Stimulated activated CD8-positive, alpha-beta memory T cell treated with anti-CD3 and anti-CD28 coated beads, Interleukin-15, amount 100 ng/mL, for 1 hour (primary cell): ENCODE measurements at regions not wholly inside any gene's neighbourhood (a gene's known extent, or its start where the extent isn't known, plus 50 kb on each side); places are given as distances from the start of the nearest gene placed in this dataset.

Source experiments
- DNase-seq: peaks from one replicate; pipeline ENCODE4 v3.0.0-alpha.2; 2020; ENCODE audit warnings: low read depth

DNA sequence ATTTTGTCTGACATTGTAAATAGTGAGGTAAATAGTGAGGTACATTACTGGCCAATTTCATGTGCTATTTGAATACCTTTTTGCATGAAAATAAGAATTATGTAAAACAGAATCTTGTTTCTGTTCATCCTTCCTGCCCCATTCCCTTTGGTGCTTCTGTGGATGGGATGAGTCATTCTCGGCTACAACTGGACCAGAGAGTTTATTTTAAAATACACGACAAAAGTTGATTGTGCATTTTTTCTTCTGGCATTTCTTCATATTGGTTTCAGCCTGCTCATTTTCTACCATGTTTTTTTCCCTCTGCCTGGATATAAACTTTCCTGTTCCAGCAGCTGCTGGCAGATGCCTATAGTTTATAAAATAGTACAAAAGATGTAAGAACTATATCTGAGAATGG, 107.5 kb downstream of the CYSLTR2 start:
- DNase-seq: no peak

DNA sequence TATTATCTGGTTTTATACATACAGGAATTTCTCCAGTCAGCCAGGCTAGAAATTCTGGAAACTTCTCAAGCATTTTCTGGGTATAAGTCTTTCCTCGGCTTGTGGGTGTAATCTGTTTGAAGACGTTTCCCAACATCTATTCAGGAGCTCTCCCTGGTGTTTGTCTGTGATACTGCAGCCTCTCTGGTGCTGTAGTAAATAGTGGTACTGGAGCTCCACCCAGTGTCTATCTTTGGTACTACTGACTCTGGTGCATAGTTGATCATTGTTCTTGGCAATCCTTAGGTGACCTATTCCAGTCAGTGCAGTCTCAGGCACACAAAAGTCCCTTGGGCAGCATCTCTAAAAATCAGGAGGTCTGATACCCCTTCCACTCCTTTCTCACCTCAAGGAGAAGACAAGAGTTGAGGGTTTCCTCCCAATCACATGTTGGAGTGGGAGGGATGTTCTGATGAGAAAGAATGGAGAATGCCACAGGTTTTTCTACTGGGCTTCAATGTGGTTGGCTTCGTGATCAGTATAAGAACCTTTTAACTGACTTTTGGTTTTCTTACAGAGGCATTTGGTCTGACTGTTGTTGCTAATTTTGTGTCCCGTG, 115.5 kb downstream of the CYSLTR2 start:
- DNase-seq: peak; percentile 75

DNA sequence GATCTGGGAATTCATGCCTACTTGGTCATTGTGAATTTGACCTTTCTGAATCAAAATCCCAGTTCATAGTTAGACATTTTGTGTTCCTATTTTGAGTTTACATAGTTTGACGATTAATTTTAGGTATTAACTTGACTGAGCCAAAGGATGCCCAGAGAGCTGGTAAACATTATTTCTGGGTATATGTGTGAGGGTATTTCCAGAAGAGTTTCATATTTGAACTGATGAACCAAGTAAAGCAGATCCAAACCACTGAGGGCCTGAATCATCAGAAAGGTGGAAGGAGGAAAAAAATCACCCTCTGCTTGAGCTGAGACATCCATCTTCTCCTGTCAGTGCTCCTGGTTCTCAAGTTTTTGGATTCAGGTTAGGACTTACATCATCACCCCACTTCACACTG, 116.6 kb downstream of the CYSLTR2 start:
- no peak for DNase-seq

DNA sequence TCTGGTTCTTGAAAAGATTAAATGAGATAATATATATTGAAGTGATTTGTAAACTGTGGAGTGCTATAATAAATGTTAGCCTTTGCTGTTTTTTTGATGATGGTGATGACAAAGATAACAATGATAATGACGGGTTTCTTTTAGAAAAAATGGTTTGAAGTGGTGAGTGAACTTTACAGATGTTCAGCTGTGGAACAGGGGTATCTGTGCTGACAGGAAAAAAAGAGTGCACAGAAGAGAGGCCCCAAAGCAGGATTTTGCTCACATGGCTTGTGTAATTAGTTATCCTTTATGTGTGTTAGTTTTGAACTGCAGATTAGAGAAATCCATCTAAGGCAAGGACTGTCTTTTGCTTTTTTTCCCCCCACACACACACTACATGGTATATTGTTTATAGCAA, 119.2 kb downstream of the CYSLTR2 start:
- no peak for DNase-seq

DNA sequence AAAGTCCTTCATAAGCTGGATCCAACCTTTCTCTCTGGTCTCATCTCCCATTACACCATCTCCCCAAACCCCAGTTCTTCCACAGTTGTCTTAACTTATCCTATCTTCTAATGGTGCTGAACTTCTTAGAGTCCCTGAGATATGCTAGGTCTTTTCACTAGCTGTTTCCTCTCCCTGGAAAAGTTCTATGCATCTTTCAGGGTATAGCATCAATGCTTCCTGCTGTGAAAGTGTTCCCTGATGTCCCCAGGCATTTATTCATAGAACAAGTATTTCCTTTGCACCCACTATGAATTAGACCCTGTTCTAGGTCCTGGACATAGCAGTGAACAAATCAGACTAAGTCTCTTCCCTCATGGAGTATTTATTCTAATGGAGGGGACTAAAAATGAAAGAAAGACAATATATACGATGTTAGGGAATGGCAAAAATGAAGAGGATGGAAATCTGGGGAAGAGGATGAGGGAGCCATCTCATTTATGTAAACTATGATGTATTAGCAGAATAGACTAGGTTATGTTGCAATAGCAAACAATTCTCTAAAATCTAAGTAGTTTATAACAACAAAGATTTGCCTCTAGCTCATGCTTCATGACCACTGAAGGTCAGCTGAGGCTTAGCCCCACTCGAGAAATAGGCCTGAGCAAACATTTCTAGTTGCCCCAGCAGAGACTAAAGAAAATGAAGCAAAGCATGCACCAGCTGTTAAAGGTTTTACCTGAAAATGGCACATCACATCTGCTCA, 120.0 kb downstream of the CYSLTR2 start:
- no peak for DNase-seq

DNA sequence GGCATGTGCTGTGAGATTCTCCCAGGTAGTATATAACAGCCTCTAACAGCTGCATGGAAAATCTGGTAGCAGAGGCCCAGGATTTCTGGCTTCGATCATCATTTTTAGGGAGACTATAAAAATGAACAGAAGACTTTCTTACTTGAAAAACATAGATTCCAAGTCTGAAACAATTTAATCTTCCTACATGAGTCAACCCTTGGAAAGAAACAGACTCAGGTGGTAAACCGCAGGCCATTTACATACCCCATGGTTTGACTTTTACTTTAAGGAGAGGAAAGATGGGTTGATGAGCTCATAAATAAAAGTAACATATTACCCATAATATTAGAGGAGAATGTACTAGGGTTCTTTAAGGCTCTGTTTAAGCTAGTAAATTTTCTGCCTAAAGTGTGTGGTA, 121.6 kb downstream of the CYSLTR2 start:
- DNase-seq: no peak

DNA sequence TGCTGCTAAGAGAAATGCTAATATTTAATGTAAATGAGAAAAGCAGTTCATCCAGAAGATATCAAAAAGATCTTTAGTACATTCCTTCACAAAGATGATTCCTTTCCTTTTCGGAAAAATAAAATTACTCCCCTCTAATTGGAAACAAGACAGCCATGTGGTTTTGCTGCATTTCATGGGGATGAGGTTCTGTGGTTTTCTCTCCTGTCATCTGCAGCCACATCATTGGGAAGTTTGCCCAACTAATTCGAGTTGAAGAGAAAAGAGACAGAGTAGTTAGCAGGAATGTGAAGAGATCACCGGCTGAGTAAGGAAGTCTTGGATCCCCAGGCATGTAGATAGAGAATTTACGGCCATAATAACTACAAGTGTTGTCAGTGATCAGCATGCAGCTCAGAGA, 122.1 kb downstream of the CYSLTR2 start:
- DNase-seq: no peak

DNA sequence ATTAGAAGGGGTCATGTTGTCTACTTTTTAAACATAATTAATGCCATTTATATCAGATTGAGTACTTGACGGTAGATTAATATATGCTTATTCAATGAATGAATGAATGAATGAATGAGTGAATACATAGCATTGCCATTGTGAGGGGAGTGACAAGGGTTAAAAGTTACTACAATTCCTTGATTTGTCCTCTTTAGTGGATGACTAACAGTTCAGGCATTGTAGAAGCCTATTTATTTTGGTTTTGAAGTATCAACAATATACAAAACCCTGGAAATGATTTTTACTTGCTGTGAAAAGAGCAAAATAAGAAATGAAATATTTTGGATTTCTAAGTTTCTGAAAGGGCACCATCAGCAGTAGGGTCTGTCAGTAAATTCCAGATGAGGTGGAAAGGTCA, 122.7 kb downstream of the CYSLTR2 start:
- DNase-seq: no peak

DNA sequence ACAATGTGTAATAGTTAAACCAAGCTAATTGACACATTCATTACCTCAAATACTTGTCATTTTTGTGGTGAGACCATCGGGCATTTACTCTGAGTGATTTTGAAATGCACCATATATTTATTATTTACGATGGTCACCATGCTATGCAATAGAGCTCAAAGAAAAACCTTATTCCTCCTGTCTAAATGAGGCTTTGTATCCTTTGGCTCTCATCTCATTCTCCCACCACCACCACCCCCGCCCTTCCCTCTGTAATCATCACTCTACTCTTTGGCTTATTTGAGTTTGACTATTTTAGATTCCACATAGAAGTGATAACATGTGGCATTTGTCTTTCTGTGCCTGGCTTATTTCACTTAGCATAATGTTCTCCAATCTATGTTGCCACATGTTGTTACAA, 124.9 kb downstream of the CYSLTR2 start:
- DNase-seq: no peak

DNA sequence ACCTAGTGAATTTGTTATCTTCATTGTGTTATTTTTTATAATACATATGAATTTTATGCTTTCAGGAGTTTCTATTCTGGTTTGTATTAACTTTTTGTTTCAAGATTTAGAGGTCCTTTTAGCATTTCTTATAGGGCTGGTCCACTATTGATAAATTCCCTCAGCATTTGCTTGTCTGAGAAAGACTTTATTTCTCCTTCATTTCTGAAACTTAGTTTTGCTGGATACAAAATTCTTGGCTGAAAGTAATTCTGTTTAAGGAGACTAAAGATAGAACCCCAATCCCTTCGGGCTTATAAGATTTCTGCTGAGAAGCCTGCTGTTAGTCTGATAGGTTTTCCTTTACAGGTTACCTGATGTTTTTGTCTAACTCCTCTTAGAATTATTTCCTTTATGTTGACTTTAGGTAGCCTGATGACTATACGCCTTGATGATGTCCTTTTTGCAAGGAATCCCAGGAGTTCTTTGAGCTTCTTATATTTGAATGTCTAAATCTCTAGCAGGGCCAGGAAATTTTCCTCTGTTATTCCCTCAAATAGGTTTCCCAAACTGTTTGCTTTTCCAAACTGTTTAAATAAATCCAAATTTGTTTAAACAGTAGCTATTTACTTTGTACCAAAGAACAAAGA, 127.1 kb downstream of the CYSLTR2 start:
- DNase-seq: no peak

DNA sequence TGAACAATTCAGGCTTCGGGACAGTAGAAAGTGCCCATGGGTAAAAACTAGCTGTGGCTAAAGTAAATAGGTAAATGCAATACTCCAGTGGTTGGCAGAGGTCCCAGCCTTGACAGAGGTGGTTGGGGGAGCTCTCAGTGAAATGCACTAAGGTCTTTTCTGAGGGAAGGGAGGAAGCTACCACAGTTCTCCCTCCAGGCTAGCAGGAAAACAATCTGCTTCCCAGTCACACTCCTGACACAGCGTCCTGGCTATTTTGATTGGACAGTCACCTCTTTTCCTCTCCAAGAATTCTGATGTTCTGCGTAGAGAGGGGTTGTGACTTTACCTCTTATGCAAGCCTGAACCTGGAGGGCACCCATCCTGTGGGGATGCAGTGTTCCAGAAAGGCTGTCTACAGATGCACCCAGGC, 128.7 kb downstream of the CYSLTR2 start:
- no peak for DNase-seq

DNA sequence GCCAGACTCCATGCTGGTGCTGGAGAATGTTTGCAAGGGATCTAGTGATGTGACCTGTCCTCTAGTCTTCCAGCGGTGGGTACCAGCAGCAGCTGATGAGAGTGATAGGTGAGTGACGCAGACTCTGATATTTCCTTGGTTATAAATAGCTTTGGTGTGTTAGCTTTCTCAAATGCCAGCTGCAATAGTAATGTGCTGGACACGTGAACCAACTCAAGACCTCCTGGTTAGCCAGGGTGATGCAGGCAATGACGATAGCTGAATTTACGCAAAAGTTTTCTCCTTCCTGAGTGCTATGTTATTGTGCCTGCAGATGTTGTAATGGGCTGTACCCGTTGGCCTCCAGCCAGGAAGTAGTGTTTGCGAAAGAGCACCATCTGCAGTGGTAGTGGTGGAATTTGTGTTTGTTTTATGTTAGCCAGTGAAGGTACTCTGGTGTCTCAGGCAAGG, 129.5 kb downstream of the CYSLTR2 start:
- no peak for DNase-seq

DNA sequence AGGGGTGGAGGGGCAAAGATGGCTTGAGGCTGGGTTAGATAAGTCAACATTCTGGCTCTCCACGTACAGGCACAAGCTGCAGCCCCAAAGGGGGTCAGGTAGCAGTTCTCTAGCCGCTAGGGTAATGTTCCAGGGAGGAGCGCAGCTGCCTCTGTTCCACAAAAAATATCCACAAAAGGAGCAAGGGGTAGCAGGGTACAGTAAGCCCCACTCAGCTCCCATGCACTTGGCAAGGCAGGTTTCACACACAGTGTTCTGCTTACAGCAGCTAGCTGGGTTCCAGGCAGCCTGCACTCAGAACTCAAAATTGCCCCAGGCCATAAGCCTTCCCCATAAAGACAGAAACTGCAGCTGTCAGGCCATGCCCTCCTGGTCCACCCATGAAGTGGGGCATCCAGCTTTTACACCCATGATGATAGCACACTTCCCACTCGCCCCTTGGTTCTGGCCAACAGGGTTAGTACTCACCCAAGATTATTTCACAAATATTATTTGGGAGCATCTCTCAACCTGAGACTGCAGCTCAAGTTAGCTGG, 130.0 kb downstream of the CYSLTR2 start:
- no peak for DNase-seq

DNA sequence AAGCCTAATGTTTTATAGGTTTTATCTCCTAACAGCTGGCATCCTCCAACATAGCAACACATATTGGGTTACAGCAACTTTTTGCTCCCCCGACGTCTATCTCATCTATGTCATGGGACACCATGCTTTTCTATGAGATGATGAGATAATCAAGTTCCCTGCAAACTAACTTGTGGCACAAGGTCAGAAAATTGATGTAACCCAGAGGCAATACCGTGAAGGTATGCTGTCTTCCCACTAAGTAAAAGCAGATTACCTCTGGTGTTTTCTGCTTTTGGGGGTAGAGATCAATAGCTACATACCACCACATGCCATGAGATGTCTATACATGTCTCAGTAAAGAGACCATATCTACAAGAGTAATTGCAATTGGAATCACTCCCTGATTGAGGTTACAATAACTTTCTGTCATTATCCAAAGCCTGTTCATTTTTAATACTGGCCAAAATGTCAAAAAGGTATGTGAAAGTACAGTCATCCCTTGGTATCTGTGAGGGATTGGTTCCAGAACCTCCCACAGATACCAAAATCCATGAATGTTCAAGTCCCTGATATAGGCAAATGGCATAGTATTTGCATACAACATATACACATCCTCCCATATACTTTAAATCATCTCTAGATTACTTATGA, 131.3 kb downstream of the CYSLTR2 start:
- no peak for DNase-seq

DNA sequence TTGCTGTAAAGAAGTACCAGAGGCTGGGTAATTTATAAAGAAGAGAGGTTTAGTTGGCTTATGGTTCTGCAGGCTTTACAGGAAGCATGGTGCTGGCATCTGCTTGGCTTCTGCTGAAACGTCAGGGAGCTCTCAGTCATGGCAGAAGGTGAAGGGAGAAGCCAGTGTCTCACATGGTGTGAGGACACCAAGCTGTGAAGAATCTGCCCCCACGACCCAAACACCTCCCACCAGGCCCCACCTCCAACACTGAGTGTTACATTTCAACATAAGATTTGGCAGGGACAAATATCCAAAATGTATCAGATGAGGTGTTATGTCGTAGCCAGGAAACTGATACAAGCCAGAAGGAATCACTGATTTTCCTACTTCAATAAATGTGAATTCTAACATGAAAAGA, 136.5 kb downstream of the CYSLTR2 start:
- DNase-seq: no peak

DNA sequence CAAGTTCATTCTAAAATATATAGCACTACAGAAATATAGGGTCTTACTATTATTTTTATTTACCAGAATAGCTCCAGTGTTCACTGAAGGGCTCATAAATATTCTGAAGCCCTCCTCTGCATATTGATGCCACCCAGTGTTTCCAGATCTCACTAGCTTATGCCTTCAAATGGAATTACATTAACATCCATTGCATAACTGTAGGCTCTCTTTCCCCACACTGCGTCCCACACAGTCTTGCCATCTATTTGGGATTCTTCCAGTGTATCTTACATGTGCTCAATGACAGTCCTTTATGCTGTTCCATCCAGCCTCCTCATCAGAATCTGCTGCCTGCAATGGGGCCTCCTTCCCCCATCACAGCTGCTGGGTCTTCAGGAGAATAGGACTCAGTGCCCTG, 137.2 kb downstream of the CYSLTR2 start:
- no peak for DNase-seq

DNA sequence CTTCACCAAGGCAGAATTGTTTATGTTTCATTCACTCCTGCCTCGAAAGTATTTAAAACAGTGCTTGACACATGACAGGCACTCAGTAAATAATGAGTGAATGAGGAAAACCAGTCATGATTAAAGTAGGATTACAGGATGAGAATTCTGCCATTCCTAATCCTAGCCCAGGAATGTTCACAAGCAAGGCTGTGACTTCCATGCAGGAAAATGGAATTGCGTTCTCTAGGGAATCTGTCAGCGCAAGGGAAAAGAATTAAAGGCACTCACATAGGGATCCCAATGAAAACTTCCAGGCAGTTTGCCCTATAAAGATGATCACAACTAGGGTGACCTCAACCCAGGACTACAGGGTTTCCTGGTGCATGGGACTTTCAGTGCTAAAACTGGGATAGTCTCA, 143.4 kb downstream of the CYSLTR2 start:
- no peak for DNase-seq

DNA sequence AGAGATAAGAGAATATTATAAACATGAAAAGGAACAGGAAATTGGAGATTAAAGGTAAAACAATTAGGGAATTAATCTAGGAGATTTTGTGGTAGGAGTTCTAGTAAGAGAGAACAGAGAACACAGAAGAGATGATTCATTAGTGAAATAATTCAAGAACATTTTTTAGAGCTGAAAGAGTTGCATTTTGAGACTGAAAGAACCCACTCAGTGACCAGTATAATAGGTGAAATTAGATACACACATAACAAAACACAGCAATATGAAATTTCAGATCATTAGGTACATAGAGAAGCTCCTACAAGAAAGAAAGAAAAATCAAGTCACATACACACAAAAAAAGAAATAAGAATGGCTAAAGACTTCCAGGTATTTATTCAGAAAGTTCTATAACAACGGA, 144.0 kb downstream of the CYSLTR2 start:
- DNase-seq: no peak

DNA sequence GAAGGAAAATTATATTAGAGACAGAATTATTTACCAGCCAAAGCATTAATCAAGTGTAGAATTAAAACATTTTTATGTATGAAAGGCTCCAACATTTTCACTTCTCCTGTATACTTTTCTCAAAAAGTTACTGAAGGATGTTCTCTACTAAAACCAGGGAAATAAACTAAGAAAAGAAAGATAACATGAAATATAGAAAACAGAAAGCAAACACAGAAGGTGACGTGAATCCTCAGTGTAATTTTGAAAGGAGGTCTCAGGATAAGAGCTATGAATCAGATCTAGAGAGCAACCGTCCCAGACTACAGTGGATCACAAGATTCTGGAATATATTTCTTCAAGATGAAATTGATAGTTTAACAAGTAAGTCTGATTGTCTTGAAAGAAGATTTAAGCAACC, 144.5 kb downstream of the CYSLTR2 start:
- DNase-seq: no peak

DNA sequence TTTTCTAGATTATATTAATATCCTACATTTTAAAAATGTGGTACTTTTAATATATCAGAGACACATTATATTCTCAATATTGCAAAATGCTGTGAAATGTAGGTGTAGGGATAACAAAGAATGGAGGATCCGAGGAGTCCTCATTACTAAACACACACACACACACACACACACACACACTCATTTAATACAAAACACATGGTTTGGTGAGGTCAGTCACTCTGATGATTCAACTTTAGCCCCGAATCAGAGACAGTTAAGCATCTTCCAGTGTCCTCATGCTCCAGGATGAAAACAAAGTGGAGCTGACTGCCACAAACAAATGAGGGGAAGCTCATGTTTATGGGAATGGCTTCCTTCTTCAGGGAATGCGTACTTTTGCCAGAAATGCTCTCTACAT, 147.5 kb downstream of the CYSLTR2 start:
- DNase-seq: no peak

DNA sequence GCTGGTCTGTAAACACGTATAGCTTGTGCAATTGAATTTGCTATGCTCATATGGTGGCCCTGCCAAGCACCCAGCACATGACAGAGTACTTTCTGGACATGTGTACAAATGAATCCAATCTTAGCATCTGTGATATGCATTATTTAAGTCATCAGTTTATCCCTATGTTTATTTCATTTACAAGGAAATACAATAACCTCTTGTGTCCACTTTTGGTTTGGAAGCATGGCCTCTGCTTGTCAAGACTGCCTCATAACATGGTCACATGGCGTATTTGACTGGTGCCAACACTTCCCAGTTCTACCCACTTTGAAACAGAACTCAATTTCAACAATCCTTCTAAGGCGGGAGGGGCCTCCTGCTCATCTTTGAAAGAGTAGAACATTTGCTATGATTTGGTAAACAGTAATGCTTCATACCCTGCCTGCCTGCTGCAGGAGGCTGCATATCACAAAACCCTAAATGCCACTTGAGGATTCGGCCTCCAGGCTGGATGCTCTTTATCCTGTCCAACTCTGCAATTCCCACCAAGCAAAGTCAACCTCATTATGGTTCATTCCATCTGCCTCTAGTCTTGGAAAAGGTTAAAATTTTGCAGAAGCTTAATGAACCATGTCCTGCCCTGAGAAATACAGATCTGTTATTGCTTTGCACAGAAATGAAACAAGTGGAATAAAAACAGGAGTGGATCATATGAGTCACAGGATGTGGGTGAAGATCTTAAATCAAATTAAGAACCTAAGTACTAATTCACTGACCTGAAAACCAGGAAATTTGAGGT, 151.3 kb downstream of the CYSLTR2 start:
- no peak for DNase-seq

DNA sequence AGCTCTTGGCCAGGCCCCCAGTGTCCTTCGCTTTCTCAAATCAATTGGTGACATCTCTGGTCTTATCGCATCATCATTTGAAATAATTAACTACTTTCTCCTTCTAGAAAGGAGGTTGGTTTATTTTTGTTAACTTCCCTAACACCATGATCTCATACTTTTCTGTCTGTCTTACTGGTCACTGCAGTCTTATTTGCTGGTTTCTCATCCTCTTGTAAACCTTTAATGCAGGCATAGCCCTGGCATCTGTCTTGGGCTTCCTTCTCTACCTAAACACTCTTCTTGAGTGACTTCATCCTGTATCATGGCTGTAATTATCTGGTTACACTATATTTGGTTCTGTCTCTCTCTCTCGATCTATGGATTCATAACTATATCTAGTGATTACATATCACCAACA, 152.8 kb downstream of the CYSLTR2 start:
- DNase-seq: no peak
